ENCODE measurements at regions not wholly inside any gene's neighbourhood (a gene's known extent, or its start where the extent isn't known, plus 50 kb on each side); places are given as distances from the start of the nearest gene placed in this dataset.

GRCh38 chr14:85056267-85056666 lies 473.7 kb upstream of the FLRT2 start:
- TF ChIP-seq CTCF (conservative IDR thresholded peaks at IDR 0.05; ENCODE audit: low read depth in 2 of 2) (no peak), EZH2phosphoT487 (IDR thresholded peaks at IDR 0.05; ENCODE audit: unreplicated experiment) (no peak), JUNB (IDR thresholded peaks at IDR 0.05; ENCODE audit: unreplicated experiment) (no peak), POLR2AphosphoS5 (IDR thresholded peaks at IDR 0.05; ENCODE audit: low read depth) (no peak), EZH2 (IDR thresholded peaks at IDR 0.05; ENCODE audit: low read depth, unreplicated experiment) (no peak), STAT1 (IDR thresholded peaks at IDR 0.05; ENCODE audit: unreplicated experiment) (no peak), REST (IDR thresholded peaks at IDR 0.05; ENCODE audit: unreplicated experiment) (no peak), ETS1 (IDR thresholded peaks at IDR 0.05) (no peak)

All from GM23338 (cell line).